Right ventricle myocardium superior (tissue), 1 donor: ENCODE measurements at regions not wholly inside any gene's neighbourhood (a gene's known extent, or its start where the extent isn't known, plus 50 kb on each side); places are given as distances from the start of the nearest gene placed in this dataset.
"Not testable (repeated sequence)": the region's sequence is repeated elsewhere in the genome, so short reads cannot be mapped to it uniquely, and the experiment has no call there.

Experiments
- ATAC-seq: fragments of 200-7000 bp; cut with Tn5 transposase; one replicate; pipeline ENCODE4 v1.9.1; 2020; ENCODE audit warnings: mild to moderate bottlenecking; ENCODE audit not compliant: poor library complexity
- DNase-seq: peaks from one replicate; pipeline ENCODE4 v3.0.0-alpha.2; 2020
- intact Hi-C: fragments of 100-400 bp; cut with DNase I; formaldehyde crosslinking; loops from one replicate; pipeline ENCODE4 v1.11.2; 2022
- donor health status: DM: no; HTN: yes; CAD: no; lungs with severe emphysema.

- peak; percentile 36 for DNase-seq
- ATAC-seq, intact Hi-C loops: not testable (repeated sequence)
Measured at GRCh38 chr15:20629526-20629925, 87.9 kb upstream of the GOLGA6L6 start.

GRCh38 chr15:20628538-20628937 lies 86.9 kb upstream of the GOLGA6L6 start:
- intact Hi-C loops, DNase-seq: not testable (repeated sequence)
- ATAC-seq = peak; percentile 68

- ATAC-seq, DNase-seq, intact Hi-C loops: not testable (repeated sequence)
Measured at GRCh38 chr15:20625469-20625868, 83.9 kb upstream of the GOLGA6L6 start.

DNA sequence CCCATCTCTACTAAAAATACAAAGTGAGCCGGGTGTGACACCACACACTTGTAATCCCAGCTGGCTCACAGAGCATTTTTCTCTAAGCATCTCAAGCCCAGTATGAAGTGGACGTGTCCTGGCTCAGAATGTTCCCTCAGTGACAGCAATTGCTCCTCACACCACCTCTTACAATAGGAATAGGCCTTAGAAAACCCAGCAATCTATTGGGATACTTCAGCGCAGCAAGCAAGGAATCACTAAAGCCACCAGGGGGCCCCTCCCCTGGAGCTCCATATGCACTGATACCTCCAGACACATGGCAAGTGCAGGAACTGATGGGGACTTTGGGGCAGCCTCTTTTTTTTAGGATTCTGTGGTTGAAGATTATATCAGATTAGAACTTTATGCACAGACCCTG lies 82.5 kb upstream of the GOLGA6L6 start:
- DNase-seq = peak; percentile 44
- ATAC-seq, intact Hi-C loops: not testable (repeated sequence)

GRCh38 chr15:20622117-20622516 lies 80.5 kb upstream of the GOLGA6L6 start:
- intact Hi-C loops, DNase-seq: not testable (repeated sequence)
- ATAC-seq = peak; percentile 51

DNA sequence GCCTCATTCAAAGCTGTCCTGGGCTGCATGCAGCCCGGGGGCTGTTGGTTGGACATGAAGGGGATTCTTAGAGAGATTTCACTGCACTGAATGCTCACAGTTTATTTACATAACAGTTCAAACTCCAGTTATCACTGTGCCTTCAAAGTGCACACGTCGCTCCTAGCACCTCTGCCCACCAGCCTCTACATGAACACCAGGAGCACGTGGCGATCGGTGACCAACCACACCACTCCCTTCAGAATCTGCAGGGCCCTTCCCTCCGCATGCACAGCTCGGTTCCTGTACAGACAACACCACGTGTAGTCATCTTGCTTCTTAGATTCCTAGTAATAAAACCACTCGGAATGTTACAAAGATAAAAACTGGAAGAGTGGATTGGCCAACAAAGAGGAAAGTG lies 72.9 kb upstream of the GOLGA6L6 start:
- DNase-seq = peak; percentile 3
- intact Hi-C loops, ATAC-seq: not testable (repeated sequence)

- DNase-seq, intact Hi-C loops, ATAC-seq: not testable (repeated sequence)
Measured at GRCh38 chr15:20612796-20613195, 71.2 kb upstream of the GOLGA6L6 start.

GRCh38 chr15:20612356-20612755 lies 70.8 kb upstream of the GOLGA6L6 start:
- peak; percentile 23 for ATAC-seq
- intact Hi-C loops = not testable (repeated sequence)
- DNase-seq = peak; percentile 14

- peak; percentile 10 for DNase-seq
- ATAC-seq, intact Hi-C loops: not testable (repeated sequence)
Measured at GRCh38 chr15:20611667-20612290, 70.2 kb upstream of the GOLGA6L6 start.

GRCh38 chr15:20608179-20608578 lies 66.6 kb upstream of the GOLGA6L6 start:
- DNase-seq = peak; percentile 1
- intact Hi-C loops, ATAC-seq: not testable (repeated sequence)

DNA sequence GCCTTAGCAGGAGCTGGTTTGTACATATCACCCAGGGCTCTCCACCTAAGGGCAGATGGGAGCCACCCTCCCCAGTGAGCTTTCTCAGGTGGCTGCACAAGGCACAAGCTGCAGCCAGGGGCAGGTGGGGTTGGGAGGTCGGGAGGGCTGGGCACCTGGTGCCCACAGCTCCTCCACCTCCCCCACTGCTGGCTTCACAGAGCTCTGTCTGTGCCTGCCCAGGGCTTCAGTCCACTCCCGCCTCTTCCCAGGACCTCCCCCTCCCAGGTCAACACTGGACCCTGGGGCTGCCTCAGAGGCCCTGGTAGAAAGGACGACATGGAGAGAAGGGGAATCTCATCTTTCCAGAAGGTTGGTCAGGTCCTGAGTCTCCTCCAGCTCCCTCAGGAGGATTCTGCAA lies 55.6 kb upstream of the GOLGA6L6 start:
- DNase-seq, intact Hi-C loops, ATAC-seq: not testable (repeated sequence)

DNA sequence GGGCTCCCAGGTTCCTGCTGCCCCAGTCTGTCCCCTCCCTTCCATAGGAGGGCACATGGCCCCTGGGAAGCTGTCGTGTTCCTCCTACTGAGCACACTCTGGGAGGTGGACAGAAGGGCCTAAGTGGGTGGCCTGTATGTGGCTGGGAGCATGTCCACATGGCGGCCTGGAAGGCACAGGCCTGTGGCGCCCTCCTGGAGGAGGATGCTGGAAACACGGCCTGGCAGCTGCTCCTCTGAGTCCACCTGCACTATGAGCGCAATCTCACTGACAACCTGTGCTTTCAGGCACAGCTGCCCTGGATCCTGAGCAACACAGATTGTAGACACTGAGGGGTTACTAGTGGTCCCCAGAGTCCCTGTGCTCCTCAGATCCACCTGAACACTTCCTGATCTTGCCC lies 52.6 kb upstream of the GOLGA6L6 start:
- ATAC-seq, DNase-seq, intact Hi-C loops: not testable (repeated sequence)

DNA sequence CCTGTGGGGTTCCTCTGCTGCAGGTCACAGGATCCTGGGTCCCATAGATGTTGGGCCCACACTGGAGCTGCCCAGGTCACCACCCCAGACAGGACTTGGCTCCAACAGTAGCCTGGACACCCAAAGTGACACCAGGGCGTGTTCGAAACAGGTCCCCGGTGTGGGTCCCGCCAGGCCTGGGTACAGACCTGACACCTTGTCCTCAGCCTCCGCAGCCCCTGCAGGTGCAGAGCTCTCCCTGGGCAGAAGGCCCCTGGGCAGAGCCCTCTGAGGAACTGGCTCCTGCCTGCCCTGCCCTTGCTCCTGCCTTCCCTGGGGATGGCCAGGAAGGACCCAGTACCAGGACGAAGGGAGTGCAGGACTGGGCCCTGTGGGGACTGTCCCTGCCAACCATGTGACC lies 50.3 kb upstream of the GOLGA6L6 start:
- intact Hi-C loops, ATAC-seq: not testable (repeated sequence)
- peak; percentile 21 for DNase-seq
